CD4-positive, alpha-beta T cell (primary cell): ENCODE measurements at regions not wholly inside any gene's neighbourhood (a gene's known extent, or its start where the extent isn't known, plus 50 kb on each side); places are given as distances from the start of the nearest gene placed in this dataset.

Source experiments
- ATAC-seq: fragments of 200-7000 bp; cut with Tn5 transposase; one replicate; pipeline ENCODE4 v1.10.0; 2022; ENCODE audit warnings: mild to moderate bottlenecking; ENCODE audit not compliant: poor library complexity
- CTCF ChIA-PET: fragments of 350-600 bp; sonication (Branson Sonifier 250); formaldehyde crosslinking; loops from one replicate; lab custom pipeline; 2021; ENCODE audit warnings: antibody characterized with exemption, inconsistent platforms; lab: Charles Lee
- POLR2A ChIA-PET: fragments of 350-600 bp; sonication (Branson Sonifier 250); formaldehyde crosslinking; loops from one replicate; lab custom pipeline; 2021; ENCODE audit warnings: antibody characterized with exemption, inconsistent platforms; lab: Charles Lee
- DNase-seq, 14 experiments: peaks; one replicate each; pipeline ENCODE4 v3.0.0-alpha.2; 2013 to 2020; ENCODE audit warnings: mixed read lengths in 2 of 14
- H3K27ac ChIP-seq, 2 donors: one replicate each; pipeline versions ENCODE4 v1.5.1 to v1.7.0; 2013; ENCODE audit warnings: low read length in 2 of 2, low read depth in 1 of 2, mild to moderate bottlenecking in 1 of 2
- H3K27me3 ChIP-seq, 2 experiments: 1 replicate in 1 of 2; 2 replicates in 1 of 2; pipeline versions ENCODE4 v1.6.1 to v1.7.0; 2013; ENCODE audit warnings: low read length in 2 of 2, control low read depth in 1 of 2, mild to moderate bottlenecking in 1 of 2, moderate library complexity in 1 of 2; ENCODE audit not compliant: insufficient read depth in 2 of 2, control insufficient read depth in 1 of 2
- H3K36me3 ChIP-seq: one replicate; pipeline ENCODE4 v1.6.1; 2013; ENCODE audit warnings: low read length, control low read depth; ENCODE audit not compliant: insufficient read depth
- H3K4me1 ChIP-seq: one replicate; pipeline ENCODE4 v1.6.1; 2013; ENCODE audit warnings: low read length, control low read depth; ENCODE audit not compliant: insufficient read depth
- H3K4me3 ChIP-seq: one replicate; pipeline ENCODE4 v1.5.1; 2013; ENCODE audit warnings: mild to moderate bottlenecking, low read length, moderate library complexity
- H3K9me3 ChIP-seq, 2 experiments: 1 replicate in 1 of 2; 2 replicates in 1 of 2; pipeline versions ENCODE4 v1.6.1 to v1.7.0; 2013; ENCODE audit warnings: low read length in 2 of 2, mild to moderate bottlenecking in 2 of 2, control low read depth in 1 of 2, moderate library complexity in 1 of 2; ENCODE audit not compliant: control insufficient read depth in 1 of 2, insufficient read depth in 1 of 2
- H3K27ac Mint-ChIP-seq: one replicate; pipeline ENCODE4 v1.8.0; 2020; ENCODE audit warnings: mixed read lengths
- H3K27me3 Mint-ChIP-seq: one replicate; pipeline ENCODE4 v1.8.0; 2021; ENCODE audit warnings: mixed read lengths
- H3K36me3 Mint-ChIP-seq: one replicate; pipeline ENCODE4 v1.8.0; 2021; ENCODE audit warnings: low read depth, mixed read lengths
- H3K4me1 Mint-ChIP-seq: one replicate; pipeline ENCODE4 v1.8.0; 2021; ENCODE audit warnings: low read depth, mixed read lengths
- H3K4me3 Mint-ChIP-seq: one replicate; pipeline ENCODE4 v1.8.0; 2020; ENCODE audit warnings: mild to moderate bottlenecking, mixed read lengths
- H3K9me3 Mint-ChIP-seq: one replicate; pipeline ENCODE4 v1.8.0; 2020; ENCODE audit warnings: mixed read lengths
- intact Hi-C, 2 experiments: fragments of 100-400 bp; cut with DNase I in 1 of 2; cut with micrococcal nuclease in 1 of 2; formaldehyde crosslinking; loops; one replicate each; pipeline versions ENCODE4 v1.15.1 to v1.9.0; 2023 to 2025; cut with DNase I, micrococcal nuclease
- TF ChIP-seq, protein P1 (sequence below): fragments of 200-600 bp; IDR thresholded peaks from one replicate; pipeline ENCODE4 v1.8.0; 2022; ENCODE audit warnings: antibody characterized with exemption, mild to moderate bottlenecking

DNA sequence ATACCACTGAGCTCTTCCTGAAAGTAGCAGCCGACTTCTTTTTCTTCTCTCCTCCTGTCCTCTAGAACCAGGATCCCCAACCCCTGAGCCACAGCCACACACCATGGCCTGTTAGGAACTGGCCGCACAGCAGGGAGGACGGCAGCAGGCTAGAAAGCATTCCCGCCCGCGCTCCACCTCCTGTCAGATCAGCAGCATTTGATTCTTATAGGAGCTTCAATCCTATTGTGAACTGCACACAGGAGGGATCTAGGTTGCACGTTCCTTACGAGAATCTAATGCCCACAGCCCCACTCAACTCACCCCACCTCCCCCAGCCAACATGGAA, 179.1 kb upstream of the SH3BP4 start:
- peaks cover 0 to 2% of the 10 kb centered on the region in 2 experiments for H3K27me3 ChIP-seq
- H3K27ac Mint-ChIP-seq, result no peak overlapping the region
- ChIA-PET CTCF (no interaction called here), POLR2A (no interaction called here)
- H3K4me3 ChIP-seq, result no peak overlapping the region
- no peak overlapping the region for H3K4me3 Mint-ChIP-seq
- peaks cover 36% of the 10 kb centered on the region for H3K27me3 Mint-ChIP-seq
- TF ChIP-seq, protein P1, sequence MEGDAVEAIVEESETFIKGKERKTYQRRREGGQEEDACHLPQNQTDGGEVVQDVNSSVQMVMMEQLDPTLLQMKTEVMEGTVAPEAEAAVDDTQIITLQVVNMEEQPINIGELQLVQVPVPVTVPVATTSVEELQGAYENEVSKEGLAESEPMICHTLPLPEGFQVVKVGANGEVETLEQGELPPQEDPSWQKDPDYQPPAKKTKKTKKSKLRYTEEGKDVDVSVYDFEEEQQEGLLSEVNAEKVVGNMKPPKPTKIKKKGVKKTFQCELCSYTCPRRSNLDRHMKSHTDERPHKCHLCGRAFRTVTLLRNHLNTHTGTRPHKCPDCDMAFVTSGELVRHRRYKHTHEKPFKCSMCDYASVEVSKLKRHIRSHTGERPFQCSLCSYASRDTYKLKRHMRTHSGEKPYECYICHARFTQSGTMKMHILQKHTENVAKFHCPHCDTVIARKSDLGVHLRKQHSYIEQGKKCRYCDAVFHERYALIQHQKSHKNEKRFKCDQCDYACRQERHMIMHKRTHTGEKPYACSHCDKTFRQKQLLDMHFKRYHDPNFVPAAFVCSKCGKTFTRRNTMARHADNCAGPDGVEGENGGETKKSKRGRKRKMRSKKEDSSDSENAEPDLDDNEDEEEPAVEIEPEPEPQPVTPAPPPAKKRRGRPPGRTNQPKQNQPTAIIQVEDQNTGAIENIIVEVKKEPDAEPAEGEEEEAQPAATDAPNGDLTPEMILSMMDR, result no peak
- no peak overlapping the region for H3K27ac ChIP-seq
- H3K9me3 Mint-ChIP-seq, result no peaks in the 10 kb centered on the region
- no peaks in the 10 kb centered on the region for H3K36me3 Mint-ChIP-seq
- ATAC-seq (no peak), DNase-seq (no peak)
- H3K36me3 ChIP-seq, result no peaks in the 10 kb centered on the region
- H3K9me3 ChIP-seq, result no peaks in the 10 kb centered on the region
- intact Hi-C loops, result no loop called here
- H3K4me1 ChIP-seq, result no peaks in the 10 kb centered on the region
- H3K4me1 Mint-ChIP-seq, result no peaks in the 10 kb centered on the region

DNA sequence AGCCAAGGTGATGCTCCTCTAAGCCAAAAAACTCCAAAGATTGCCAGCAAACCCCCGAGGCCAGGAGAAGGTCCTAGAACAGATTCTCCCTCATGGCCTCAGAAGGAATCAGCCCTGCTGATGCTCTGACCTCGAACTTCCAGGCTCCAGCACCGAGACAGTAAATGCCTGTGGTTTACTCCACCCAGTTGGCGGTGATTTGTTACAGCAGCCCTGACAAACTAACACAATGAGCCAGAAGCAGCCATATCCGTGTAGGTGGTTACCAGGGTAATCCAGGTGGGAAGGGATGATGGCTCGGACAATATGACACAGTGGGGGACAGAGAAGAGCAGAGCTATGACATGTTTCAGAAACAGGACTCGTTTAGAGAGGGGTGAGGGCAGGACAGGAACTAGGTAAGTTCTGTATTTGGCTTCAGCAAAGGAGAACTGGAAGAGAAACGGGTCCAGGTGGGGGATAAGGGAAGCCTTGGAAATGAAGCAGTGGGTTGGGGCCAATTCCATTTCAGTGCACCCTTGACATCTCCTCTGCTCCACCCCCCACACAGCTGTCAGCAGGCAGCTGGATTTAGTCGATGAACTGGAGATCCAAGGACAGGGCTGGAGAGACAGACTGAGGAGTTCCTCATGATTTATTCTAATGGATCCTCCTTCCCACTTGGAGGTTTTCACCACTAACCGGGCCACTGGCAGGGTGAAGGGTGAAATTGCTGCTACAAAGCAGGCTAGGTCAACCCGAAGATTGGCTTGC, 179.7 kb upstream of the SH3BP4 start:
- POLR2A ChIA-PET, result no interaction called here

DNA sequence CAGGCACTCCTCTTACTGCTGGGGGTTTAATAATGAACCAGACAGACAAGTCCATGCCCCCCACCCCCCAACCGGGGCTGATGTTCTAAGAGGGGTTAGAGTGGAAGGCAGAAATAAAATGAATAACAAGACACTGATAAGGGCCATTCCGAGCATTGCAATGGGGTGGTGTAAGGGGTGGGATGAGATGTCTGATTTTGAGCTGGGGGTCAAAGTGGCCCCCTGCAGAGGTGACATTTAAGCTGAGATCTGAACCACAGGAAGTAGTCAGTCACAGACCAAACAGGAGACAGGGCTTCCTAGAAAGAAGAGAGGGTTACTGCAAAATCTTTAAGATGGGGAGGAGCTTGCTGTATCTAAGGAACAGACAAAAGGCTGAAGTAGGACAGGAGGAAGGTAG, 180.6 kb upstream of the SH3BP4 start:
- Histone ChIP-seq H3K9me3 (no peaks in the 10 kb centered on the region), H3K27ac (no peak overlapping the region), H3K36me3 (no peaks in the 10 kb centered on the region), H3K4me3 (no peak overlapping the region), H3K27me3 (peaks cover 0 to 8% of the 10 kb centered on the region in 2 experiments), H3K4me1 (no peaks in the 10 kb centered on the region)
- no peak for ATAC-seq
- H3K36me3 Mint-ChIP-seq, result no peaks in the 10 kb centered on the region
- POLR2A ChIA-PET, result no interaction called here
- CTCF ChIA-PET, result no interaction called here
- H3K4me1 Mint-ChIP-seq, result no peaks in the 10 kb centered on the region
- TF ChIP-seq, protein P1, result no peak
- peaks cover 31% of the 10 kb centered on the region for H3K27me3 Mint-ChIP-seq
- H3K4me3 Mint-ChIP-seq, result no peak overlapping the region
- intact Hi-C loops, result no loop called here
- no peak for DNase-seq
- H3K9me3 Mint-ChIP-seq, result no peaks in the 10 kb centered on the region
- no peak overlapping the region for H3K27ac Mint-ChIP-seq

More for the DNA sequence above, 179.7 kb upstream of the SH3BP4 start:
- Mint-ChIP-seq H3K27ac (no peak overlapping the region), H3K27me3 (peaks cover 36% of the 10 kb centered on the region), H3K36me3 (no peaks in the 10 kb centered on the region), H3K4me1 (no peaks in the 10 kb centered on the region), H3K4me3 (no peak overlapping the region), H3K9me3 (no peaks in the 10 kb centered on the region)
- ATAC-seq, result no peak
- no peak for DNase-seq
- no peaks in the 10 kb centered on the region for H3K4me1 ChIP-seq
- peaks cover 0 to 4% of the 10 kb centered on the region in 2 experiments for H3K27me3 ChIP-seq
- CTCF ChIA-PET, result no interaction called here
- intact Hi-C loops, result no loop called here
- no peak overlapping the region for H3K27ac ChIP-seq
- H3K4me3 ChIP-seq, result no peak overlapping the region
- TF ChIP-seq, protein P1, result no peak
- H3K9me3 ChIP-seq, result no peaks in the 10 kb centered on the region
- H3K36me3 ChIP-seq, result no peaks in the 10 kb centered on the region
